Mesothelial cell of epicardium (in vitro differentiated cells): ENCODE measurements at regions not wholly inside any gene's neighbourhood (a gene's known extent, or its start where the extent isn't known, plus 50 kb on each side); places are given as distances from the start of the nearest gene placed in this dataset.

Experiments used
- DNase-seq, 2 experiments: peaks; one replicate each; pipeline ENCODE4 v3.0.0; 2021; ENCODE audit warnings: low spot score in 2 of 2; ENCODE audit not compliant: unreplicated experiment in 2 of 2
- H3K27ac Mint-ChIP-seq: 2 replicates; pipeline ENCODE4 v1.8.0; 2021; ENCODE audit warnings: mixed read lengths
- H3K27me3 Mint-ChIP-seq: 2 replicates; pipeline ENCODE4 v1.8.0; 2021; ENCODE audit warnings: low read depth, mixed read lengths
- H3K36me3 Mint-ChIP-seq: 2 replicates; pipeline ENCODE4 v1.8.0; 2021; ENCODE audit warnings: mixed read lengths
- H3K4me1 Mint-ChIP-seq: 2 replicates; pipeline ENCODE4 v1.8.0; 2021; ENCODE audit warnings: mixed read lengths
- H3K4me3 Mint-ChIP-seq: 2 replicates; pipeline ENCODE4 v1.8.0; 2021; ENCODE audit warnings: mild to moderate bottlenecking, moderate library complexity, mixed read lengths
- H3K9me3 Mint-ChIP-seq: 2 replicates; pipeline ENCODE4 v1.8.0; 2021; ENCODE audit warnings: mixed read lengths
- TF ChIP-seq, protein P1 (sequence below): fragments of 200-600 bp; sonication (generic); IDR thresholded peaks from one replicate; pipeline ENCODE4 v1.5.0; 2021; ENCODE audit warnings: antibody characterized with exemption; ENCODE audit not compliant: unreplicated experiment

DNA sequence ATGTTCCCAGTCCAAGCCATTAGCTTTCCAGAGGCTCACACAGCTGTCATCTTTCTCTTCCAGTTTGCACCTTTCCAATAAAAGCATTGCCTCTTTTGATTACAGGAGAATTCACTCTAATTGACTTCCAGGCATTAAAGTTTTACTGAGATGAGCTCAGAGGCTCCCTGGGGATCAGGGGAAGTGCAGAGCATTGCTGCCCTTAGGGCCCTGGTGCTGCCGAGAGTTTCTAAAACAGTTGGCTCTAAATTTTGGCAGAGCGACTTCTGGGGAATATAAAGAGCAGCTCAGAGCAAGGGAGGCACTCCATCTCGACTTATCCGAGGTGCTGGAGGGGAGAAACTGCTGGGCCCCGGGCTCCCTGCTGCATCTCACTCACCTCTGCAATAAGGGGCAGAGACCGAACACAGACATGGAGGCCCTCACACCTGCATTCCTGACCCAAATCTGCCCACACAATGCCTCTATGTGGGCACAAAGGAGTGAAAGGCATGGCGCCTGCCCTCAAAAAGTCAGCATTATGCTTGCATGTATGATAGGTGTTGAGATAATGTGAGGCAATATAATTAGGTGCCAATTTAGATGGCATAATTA, 61.7 kb downstream of the SCN11A start:
- Mint-ChIP-seq H3K4me3 (no peak overlapping the region), H3K4me1 (no peaks in the 10 kb centered on the region), H3K27me3 (peaks cover 18% of the 10 kb centered on the region)

DNA sequence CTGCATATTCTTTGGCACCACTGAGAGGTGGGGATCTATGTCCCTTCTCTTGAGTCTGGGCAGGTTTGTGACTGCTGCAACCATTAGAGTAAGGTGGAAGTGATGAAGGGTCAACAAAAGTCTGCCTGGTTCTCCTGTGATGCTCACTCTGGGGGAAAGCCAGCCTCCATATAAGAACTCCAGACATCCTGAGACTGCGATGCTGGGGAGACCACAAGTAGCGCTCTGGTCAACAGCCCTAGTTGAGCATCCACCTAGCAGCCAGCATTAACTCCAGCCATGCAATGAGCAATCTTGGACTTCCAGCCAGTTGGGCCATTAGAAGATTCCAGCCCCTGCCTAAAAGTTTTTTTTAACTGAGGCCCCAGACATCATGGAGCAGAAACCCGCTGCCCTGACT, 62.8 kb downstream of the SCN11A start:
- Mint-ChIP-seq H3K4me3 (no peak overlapping the region), H3K27ac (no peak overlapping the region), H3K4me1 (no peaks in the 10 kb centered on the region), H3K36me3 (no peaks in the 10 kb centered on the region), H3K9me3 (no peaks in the 10 kb centered on the region), H3K27me3 (peaks cover 15% of the 10 kb centered on the region)
- DNase-seq: no peak
- TF ChIP-seq, protein P1, sequence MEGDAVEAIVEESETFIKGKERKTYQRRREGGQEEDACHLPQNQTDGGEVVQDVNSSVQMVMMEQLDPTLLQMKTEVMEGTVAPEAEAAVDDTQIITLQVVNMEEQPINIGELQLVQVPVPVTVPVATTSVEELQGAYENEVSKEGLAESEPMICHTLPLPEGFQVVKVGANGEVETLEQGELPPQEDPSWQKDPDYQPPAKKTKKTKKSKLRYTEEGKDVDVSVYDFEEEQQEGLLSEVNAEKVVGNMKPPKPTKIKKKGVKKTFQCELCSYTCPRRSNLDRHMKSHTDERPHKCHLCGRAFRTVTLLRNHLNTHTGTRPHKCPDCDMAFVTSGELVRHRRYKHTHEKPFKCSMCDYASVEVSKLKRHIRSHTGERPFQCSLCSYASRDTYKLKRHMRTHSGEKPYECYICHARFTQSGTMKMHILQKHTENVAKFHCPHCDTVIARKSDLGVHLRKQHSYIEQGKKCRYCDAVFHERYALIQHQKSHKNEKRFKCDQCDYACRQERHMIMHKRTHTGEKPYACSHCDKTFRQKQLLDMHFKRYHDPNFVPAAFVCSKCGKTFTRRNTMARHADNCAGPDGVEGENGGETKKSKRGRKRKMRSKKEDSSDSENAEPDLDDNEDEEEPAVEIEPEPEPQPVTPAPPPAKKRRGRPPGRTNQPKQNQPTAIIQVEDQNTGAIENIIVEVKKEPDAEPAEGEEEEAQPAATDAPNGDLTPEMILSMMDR: no peak

More for the DNA sequence above, 61.7 kb downstream of the SCN11A start:
- TF ChIP-seq, protein P1: no peak
- Mint-ChIP-seq H3K36me3 (no peaks in the 10 kb centered on the region), H3K9me3 (no peaks in the 10 kb centered on the region), H3K27ac (no peak overlapping the region)
- no peak for DNase-seq

DNA sequence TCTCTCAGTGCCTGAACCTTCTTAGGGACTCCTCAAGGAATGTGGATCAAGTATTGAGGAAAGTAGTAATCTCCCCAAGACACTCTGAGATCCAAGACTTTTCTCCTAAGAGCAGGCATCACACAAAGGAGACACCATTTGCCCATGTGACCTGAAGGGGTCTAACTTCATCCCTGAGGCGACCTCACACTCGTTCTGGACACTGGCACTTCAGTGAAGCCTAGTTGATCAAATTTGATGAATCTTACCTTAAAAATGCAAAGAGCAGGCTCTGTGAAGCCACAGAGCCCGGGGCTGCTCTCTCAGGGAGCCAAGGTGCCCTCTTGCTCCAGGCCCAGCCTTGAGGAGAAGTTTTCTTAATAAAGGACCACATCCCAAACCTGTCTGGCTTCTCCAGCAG, 64.3 kb downstream of the SCN11A start:
- Mint-ChIP-seq H3K4me3 (no peak overlapping the region), H3K4me1 (no peaks in the 10 kb centered on the region), H3K27ac (no peak overlapping the region), H3K27me3 (peaks cover 9% of the 10 kb centered on the region), H3K36me3 (no peaks in the 10 kb centered on the region), H3K9me3 (no peaks in the 10 kb centered on the region)
- TF ChIP-seq, protein P1: no peak
- DNase-seq: no peak

DNA sequence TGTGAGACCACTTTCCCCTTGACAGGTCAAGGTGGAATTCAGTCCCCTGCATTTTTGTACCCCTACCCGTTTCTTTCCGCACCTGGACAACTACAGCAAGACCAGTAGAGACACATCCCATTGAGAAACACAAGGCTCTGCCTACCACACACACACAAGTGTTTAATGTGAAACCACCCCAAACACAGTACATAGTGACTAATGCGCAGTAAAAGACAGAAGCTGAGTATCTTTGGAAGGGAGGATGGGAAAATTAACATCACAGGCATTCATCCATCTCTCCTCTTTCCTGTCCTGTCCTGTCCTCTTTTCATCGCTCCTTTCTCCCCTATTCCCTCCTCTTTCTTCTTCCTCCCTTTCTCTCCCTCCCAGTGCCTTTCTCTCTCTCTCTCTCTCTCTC, 64.8 kb downstream of the SCN11A start:
- Mint-ChIP-seq H3K27me3 (peaks cover 9% of the 10 kb centered on the region), H3K4me3 (no peak overlapping the region), H3K9me3 (no peaks in the 10 kb centered on the region), H3K36me3 (no peaks in the 10 kb centered on the region), H3K4me1 (no peaks in the 10 kb centered on the region), H3K27ac (no peak overlapping the region)
- no peak for DNase-seq
- TF ChIP-seq, protein P1: no peak

DNA sequence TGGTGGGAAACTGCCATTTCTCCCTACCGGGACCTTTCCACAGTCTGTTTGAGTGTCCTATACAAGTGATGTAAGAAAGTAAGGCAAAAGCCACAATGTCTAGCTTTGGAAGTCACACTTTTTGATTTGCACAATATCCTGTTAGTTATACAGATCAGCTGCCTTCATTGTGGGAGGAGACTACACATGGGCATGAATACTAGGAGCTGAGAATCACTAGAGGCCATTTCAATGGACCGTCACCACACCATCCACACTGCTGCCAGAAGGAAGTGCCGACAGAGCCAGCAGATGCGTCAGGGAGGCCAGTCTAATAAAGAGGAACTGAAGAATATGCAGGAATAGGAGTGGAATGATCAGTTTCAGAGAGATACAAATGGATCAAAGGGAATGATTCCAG, 65.8 kb downstream of the SCN11A start:
- H3K4me1 Mint-ChIP-seq: peaks cover 4% of the 10 kb centered on the region
- TF ChIP-seq, protein P1: no peak
- no peak overlapping the region for H3K4me3 Mint-ChIP-seq
- H3K9me3 Mint-ChIP-seq: no peaks in the 10 kb centered on the region
- H3K36me3 Mint-ChIP-seq: no peaks in the 10 kb centered on the region
- peaks cover 10% of the 10 kb centered on the region for H3K27me3 Mint-ChIP-seq
- H3K27ac Mint-ChIP-seq: no peak overlapping the region
- no peak for DNase-seq

DNA sequence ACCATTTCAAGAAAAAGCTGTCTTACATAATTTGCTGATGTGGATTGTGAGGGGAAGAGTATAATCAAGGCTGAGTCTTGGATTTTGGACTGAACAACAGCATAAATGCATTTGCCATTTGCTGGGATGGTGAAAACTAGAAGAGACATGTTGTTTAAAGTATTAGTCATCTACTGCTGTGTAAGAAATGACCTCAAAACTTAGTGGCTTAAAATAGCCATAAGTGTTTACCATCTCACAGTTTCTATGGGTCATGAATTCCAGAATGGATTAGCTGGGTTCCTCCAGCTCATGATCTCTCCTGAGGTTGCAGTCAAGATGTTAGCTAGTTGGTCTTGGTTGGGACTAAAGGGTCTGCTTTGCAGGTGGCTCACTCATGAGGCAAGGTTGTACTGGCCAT, 66.2 kb downstream of the SCN11A start:
- Mint-ChIP-seq H3K4me1 (peaks cover 4% of the 10 kb centered on the region), H3K4me3 (no peak overlapping the region), H3K9me3 (no peaks in the 10 kb centered on the region), H3K27ac (no peak overlapping the region), H3K36me3 (no peaks in the 10 kb centered on the region), H3K27me3 (peaks cover 10% of the 10 kb centered on the region)
- no peak for DNase-seq
- TF ChIP-seq, protein P1: no peak
